Progenitor cell of endocrine pancreas (in vitro differentiated cells): ENCODE measurements at regions not wholly inside any gene's neighbourhood (a gene's known extent, or its start where the extent isn't known, plus 50 kb on each side); places are given as distances from the start of the nearest gene placed in this dataset.

Experiments
- DNase-seq: peaks from one replicate; pipeline ENCODE4 v3.0.0; 2021; ENCODE audit warnings: low spot score; ENCODE audit not compliant: unreplicated experiment
- H3K27ac Mint-ChIP-seq: 2 replicates; pipeline ENCODE4 v1.8.0; 2021; ENCODE audit warnings: mild to moderate bottlenecking, moderate library complexity, mixed read lengths
- H3K27me3 Mint-ChIP-seq: 2 replicates; pipeline ENCODE4 v1.8.0; 2021; ENCODE audit warnings: mixed read lengths
- H3K36me3 Mint-ChIP-seq: 2 replicates; pipeline ENCODE4 v1.8.0; 2022; ENCODE audit warnings: mixed read lengths; ENCODE audit not compliant: insufficient read depth
- H3K4me1 Mint-ChIP-seq: 2 replicates; pipeline ENCODE4 v1.8.0; 2021; ENCODE audit warnings: low read depth, mixed read lengths
- H3K4me3 Mint-ChIP-seq: 2 replicates; pipeline ENCODE4 v1.8.0; 2021; ENCODE audit warnings: low read depth, mild to moderate bottlenecking, moderate library complexity, mixed read lengths
- H3K9me3 Mint-ChIP-seq: 2 replicates; pipeline ENCODE4 v1.8.0; 2021; ENCODE audit warnings: low read depth, mixed read lengths
- CTCF ChIP-seq: fragments of 200-600 bp; sonication (generic); IDR thresholded peaks from one replicate; pipeline ENCODE4 v1.5.0; 2021; ENCODE audit warnings: antibody characterized with exemption, mild to moderate bottlenecking; ENCODE audit not compliant: unreplicated experiment

DNA sequence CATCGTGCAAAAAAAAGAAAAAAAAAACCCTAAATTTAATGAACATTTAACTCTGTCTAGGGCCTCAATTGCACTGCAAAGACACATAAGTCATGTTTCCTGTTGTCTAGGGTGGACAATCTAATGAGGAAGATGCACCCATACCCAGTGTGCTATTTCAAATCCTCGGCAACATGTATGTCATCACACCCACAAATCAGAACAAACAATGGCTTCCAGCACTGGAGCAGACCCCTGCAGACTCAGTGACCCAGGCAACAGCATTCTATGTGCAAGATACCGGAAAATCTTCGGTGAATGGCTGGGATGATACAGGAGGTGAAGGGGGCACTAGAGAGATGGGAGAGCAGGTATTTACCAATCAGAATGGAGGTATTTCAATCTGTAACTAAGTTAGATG is 221.7 kb upstream of the XYLT1 start:
- H3K9me3 Mint-ChIP-seq: no peaks in the 10 kb centered on the region
- H3K27ac Mint-ChIP-seq: no peak overlapping the region
- no peaks in the 10 kb centered on the region for H3K4me1 Mint-ChIP-seq
- H3K36me3 Mint-ChIP-seq: no peaks in the 10 kb centered on the region
- no peak overlapping the region for H3K4me3 Mint-ChIP-seq
- no peak for TF ChIP-seq CTCF
- H3K27me3 Mint-ChIP-seq: peaks cover 7% of the 10 kb centered on the region
- no peak for DNase-seq

- Mint-ChIP-seq H3K27ac (no peak overlapping the region), H3K9me3 (no peaks in the 10 kb centered on the region), H3K27me3 (peaks cover 7% of the 10 kb centered on the region), H3K4me1 (no peaks in the 10 kb centered on the region), H3K36me3 (no peaks in the 10 kb centered on the region), H3K4me3 (no peak overlapping the region)
- DNase-seq: no peak
- TF ChIP-seq CTCF: no peak
Observed at GRCh38 chr16:17691899-17692176, 221.1 kb upstream of the XYLT1 start.

DNA sequence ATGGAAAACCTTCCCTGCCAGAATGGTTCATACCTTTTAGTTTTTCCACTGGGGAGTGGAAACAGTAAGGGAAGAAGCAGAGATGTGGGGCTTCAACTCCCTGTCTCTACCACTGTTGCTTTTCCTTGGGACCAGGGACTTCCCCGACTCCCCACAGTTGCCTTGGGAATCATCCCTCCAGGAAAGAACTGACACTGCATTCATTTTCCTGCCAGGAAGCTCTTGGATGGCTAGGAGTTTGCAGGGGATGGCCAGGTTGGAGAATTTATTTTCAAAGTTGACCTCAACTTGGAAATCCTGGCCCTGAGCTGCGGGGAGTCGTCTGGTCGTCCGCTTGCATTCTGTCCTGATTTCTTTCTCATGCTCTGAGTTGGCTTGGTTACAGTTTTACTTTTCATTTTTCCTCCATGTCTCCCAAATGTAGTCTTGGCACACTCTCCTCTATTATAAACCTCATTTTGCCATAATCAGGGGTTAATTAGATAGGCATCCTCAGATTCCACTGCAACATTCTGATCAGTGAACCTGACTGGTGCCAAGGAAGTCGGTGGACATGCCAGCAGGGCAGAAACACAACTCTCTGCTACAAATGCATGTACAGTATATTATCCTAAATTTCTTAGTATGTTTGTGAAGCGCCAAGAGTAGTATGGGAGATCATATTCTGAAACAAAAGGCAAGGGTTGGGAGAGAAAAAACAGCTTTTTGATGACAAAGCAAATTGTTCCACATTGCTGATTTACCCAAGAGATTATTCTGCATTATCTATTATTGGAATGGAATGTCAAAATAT is 220.5 kb upstream of the XYLT1 start:
- Mint-ChIP-seq H3K36me3 (no peaks in the 10 kb centered on the region), H3K9me3 (no peaks in the 10 kb centered on the region), H3K4me1 (no peaks in the 10 kb centered on the region), H3K4me3 (no peak overlapping the region), H3K27me3 (peaks cover 7% of the 10 kb centered on the region), H3K27ac (no peak overlapping the region)
- no peak for TF ChIP-seq CTCF
- no peak for DNase-seq

GRCh38 chr16:17685447-17685846 is 214.7 kb upstream of the XYLT1 start:
- Mint-ChIP-seq H3K9me3 (peaks cover 3% of the 10 kb centered on the region), H3K36me3 (no peaks in the 10 kb centered on the region), H3K4me3 (no peak overlapping the region), H3K4me1 (no peaks in the 10 kb centered on the region), H3K27me3 (no peaks in the 10 kb centered on the region), H3K27ac (no peak overlapping the region)
- no peak for TF ChIP-seq CTCF
- no peak for DNase-seq

DNA sequence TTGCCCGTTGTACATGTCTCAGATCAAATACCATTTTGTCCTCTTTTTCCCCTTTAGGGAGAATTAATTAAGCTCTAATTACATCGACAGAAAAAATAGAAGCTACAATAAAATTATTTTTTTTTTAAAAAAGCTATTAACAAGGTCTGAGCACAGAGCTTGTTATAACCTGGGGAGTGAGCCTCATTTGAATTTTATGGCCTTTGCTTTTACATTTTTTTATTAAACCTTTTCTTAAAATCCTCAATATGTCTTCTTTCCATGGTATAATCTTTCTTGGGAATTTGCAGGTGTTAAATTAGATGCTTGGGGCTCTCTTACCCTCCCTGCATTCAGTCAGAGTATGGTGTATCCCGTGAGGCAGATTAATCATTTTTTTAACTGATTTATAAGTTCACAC is 212.5 kb upstream of the XYLT1 start:
- no peak for TF ChIP-seq CTCF
- H3K27me3 Mint-ChIP-seq: no peaks in the 10 kb centered on the region
- DNase-seq: no peak
- peaks cover 10% of the 10 kb centered on the region for H3K9me3 Mint-ChIP-seq
- no peaks in the 10 kb centered on the region for H3K4me1 Mint-ChIP-seq
- no peak overlapping the region for H3K4me3 Mint-ChIP-seq
- H3K27ac Mint-ChIP-seq: no peak overlapping the region
- H3K36me3 Mint-ChIP-seq: no peaks in the 10 kb centered on the region
